OCI-LY3 (cell line): ENCODE measurements at regions not wholly inside any gene's neighbourhood (a gene's known extent, or its start where the extent isn't known, plus 50 kb on each side); places are given as distances from the start of the nearest gene placed in this dataset.

Experiments
- EZH2phosphoT487 ChIP-seq: fragments of 200-600 bp; shearing (Covaris generic); IDR thresholded peaks from 2 replicates; pipeline ENCODE4 v1.6.1; 2018; ENCODE audit warnings: antibody characterized with exemption, mixed run types, low read depth
- TF ChIP-seq, protein P1 (sequence below): fragments of 200-600, 300-600 bp; sonication (generic); IDR thresholded peaks from 2 replicates; pipeline ENCODE4 v1.5.1; 2014; ENCODE audit warnings: antibody characterized with exemption, low read length, low read depth

DNA sequence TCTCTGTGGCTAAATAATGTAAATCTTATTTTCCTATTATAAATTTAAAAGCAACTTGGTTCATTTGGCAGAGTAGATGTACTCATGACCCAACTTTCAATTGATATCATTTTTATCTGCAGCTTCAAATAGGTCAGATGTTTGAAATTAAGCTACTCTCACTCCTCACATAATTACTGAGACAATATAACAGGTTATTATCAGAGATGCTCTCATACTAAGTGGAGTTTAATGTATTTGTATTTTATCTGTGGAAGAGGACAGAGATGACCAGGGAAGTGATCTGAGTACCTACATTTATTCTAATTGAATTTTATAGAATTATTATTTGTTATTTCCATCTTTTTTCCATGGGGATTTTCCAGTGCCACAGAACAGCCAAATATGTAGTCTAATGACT, 177.4 kb upstream of the PRLR start:
- TF ChIP-seq, protein P1, sequence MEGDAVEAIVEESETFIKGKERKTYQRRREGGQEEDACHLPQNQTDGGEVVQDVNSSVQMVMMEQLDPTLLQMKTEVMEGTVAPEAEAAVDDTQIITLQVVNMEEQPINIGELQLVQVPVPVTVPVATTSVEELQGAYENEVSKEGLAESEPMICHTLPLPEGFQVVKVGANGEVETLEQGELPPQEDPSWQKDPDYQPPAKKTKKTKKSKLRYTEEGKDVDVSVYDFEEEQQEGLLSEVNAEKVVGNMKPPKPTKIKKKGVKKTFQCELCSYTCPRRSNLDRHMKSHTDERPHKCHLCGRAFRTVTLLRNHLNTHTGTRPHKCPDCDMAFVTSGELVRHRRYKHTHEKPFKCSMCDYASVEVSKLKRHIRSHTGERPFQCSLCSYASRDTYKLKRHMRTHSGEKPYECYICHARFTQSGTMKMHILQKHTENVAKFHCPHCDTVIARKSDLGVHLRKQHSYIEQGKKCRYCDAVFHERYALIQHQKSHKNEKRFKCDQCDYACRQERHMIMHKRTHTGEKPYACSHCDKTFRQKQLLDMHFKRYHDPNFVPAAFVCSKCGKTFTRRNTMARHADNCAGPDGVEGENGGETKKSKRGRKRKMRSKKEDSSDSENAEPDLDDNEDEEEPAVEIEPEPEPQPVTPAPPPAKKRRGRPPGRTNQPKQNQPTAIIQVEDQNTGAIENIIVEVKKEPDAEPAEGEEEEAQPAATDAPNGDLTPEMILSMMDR: no peak
- no peak for TF ChIP-seq EZH2phosphoT487
